MV-4-11 (cell line): ENCODE measurements at regions not wholly inside any gene's neighbourhood (a gene's known extent, or its start where the extent isn't known, plus 50 kb on each side); places are given as distances from the start of the nearest gene placed in this dataset.

Experiments used
- DNase-seq: peaks from one replicate; lab custom pipeline; 2025; lab: John Stamatoyannopoulos, UW

DNA sequence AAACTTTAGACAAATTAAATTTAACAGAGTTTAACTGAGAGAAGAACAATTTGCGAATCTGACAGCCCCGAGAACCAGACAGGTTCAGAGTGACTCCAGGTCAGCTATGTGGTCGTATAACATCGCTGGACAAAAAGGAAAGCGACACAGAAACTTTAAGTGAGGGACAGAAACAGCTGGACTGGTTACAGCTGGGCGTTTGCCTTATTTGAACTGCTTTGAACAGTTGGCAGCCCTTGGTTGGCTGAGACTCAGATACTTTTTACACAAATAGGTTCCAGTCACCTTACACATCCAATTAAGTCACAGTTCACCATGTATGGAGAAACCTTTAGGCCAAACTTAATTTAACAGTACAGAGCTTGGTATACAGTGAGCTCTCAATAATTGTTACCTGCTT is 436.9 kb downstream of the GUCY1A2 start:
- DNase-seq, result no peak

DNA sequence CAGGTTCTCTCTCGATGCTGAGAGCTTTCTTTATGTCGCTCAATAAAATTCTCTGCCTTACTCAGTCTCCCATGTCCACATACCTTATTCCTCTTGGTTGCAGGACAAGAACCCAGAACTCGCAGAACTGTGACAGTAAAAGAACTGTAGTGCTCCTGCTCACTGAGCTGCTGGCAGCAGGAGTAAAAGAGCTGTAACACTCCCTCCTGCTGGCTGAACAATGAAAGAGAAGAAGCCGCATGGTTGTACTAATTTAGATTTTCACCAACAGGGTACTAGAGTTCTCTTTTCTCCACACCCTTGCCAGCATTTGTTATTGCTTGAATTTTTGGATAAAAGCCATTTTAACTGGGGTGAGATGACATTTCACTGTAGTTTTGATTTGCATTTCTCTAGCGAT is 433.2 kb downstream of the GUCY1A2 start:
- no peak for DNase-seq

DNA sequence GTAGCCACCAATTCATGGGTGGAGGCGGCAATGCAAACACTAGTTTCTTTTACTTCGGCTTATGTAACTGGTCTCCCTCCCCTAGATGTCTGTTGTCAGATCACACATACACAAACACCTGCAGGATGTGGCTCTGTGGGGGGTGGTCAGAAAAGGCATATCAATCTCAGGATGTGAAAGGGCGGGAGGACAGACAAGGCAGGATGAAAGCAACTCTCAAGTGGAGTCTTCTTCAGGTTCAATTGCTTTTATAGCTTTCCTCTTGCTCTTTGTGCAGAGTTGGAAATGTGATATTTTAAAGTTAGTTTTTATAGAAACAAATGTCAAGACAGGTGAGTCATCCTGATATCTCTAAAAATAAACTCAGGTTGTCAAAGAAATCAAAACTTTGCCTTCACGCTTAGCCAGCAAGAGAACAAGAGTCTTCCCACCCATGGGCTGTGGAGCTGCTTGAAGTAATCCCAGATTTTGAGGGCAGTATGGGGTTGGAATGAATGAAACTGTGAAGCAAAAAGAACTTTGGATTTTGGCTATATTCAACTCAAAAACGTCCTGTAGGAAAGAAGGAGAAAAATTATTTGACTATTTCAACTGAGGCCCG is 423.4 kb downstream of the GUCY1A2 start:
- no peak for DNase-seq

DNA sequence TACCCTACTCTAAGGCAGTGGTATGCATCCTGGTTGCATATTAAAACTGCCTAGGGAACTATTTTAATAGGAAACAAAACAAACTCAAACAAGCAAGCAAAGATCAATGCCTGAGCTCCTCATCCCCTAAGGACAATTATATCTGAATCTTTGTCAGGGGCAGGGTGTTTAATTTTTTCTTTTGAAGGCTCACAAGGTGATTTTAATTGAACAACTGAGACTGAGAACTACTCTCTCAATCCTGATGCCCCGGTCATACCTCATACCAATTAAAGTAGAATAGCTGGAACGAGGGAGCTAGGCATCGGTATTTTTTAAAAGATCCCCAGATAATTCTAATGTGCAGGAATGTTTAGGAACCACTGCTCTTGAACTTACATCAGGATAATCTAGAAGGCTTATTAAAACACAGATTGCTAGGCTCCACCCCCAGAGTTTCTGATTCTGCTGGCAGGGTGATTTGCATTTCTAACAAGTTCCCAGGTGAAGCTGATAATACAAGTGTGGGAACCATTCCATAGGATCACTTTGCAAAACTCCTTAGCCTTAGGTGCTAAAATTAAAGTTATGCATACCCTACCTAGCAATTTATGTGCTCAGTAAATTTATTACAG is 416.5 kb downstream of the GUCY1A2 start:
- DNase-seq, result no peak

DNA sequence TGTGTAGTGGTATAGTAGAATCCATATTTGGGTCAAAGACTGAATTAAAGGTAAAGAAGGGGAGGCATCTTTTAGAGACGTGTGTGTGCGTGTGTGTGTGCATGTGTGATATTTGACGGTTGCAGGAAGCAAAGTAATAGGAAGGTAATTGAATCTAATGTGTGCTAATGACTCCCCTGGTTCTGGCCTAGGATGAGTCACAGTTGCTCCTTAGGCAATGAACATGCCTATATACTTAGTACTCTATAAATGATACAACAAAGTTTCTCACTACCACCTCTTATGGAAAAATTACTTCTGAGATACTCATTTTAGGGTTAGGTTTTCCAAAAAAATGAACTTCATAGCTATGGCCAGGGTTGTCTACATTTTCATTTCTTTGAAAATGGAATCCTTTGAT is 409.6 kb downstream of the GUCY1A2 start:
- DNase-seq, result no peak

DNA sequence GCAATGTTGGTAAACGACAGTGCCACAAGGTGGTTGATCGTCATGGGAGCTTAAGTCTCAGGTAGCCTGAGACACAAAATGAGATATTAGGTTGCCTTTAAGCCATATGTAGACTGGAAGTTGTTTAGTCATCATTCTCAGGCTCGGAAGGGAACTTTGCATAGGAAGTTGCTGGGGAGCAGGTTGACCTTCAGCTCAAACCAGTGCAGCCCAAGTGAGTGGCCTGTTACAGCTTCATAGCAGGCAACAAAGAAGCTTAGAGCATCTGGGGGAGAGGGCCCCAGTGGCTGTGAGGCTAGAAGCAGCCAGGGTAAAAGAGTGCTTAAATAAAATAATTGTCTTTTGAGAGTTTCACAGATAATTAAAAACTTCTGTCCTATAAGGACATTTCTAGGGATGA is 404.0 kb downstream of the GUCY1A2 start:
- no peak for DNase-seq

DNA sequence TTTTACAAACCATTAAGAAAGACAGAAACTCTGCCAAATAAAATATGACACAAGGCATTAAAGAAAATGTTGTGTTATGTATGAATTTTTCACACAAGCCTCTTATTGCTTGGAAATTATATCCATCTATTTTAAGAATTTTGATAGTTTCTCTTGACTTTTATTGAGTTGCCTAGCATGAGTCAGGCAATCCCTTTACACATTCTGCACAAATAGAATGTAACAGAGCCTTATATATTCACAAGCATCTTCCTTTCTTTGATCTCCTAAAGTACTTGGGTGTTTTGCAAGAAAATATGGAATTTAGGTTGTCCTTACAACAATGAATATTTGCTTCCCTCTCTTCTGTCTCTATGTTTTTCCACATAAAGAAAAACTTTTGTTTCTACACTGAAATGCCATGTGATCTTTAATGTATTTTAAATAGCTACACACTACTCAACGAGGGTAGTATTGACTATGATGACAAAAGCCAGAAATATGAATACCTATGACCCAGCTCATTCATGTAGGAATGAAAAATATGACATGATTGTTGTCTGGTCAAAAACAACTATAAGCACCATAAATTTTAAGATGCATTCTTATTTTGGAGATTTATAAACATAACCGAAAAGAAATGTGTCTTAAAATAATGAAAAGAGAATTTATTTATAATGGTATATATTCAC is 398.8 kb downstream of the GUCY1A2 start:
- DNase-seq, result no peak

DNA sequence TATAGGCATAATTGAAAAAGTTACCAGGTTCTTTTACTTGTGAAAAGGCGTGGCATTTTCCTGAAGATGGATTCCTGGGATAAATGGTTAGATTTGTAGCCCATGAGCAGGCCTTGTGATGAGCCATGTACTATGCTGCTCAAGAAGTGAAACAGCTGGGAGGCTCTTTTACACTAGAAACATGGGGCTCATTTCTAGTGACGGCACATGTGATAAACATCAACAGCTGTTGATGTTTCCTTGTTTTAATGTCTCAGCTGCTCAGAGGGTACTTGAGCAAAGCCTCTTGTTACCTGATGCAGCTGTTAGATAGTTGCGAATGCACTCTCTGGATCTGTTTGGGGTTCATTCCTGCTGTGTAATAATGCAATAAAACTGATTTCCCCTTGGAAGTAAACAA is 396.8 kb downstream of the GUCY1A2 start:
- DNase-seq, result no peak
